ENCODE measurements at regions not wholly inside any gene's neighbourhood (a gene's known extent, or its start where the extent isn't known, plus 50 kb on each side); places are given as distances from the start of the nearest gene placed in this dataset.
"Not testable (repeated sequence)": the region's sequence is repeated elsewhere in the genome, so short reads cannot be mapped to it uniquely, and the experiment has no call there.

GRCh38 chr22:11578551-11578950 is 3949.4 kb upstream of the OR11H1 start:
- H3K27me3 ChIP-seq (ENCODE audit: insufficient read depth, low read length); DNase-seq; intact Hi-C loops (cut with micrococcal nuclease); POLR2A ChIA-PET (ENCODE audit: partially characterized antibody); H3K4me3 Mint-ChIP-seq; H3K27ac Mint-ChIP-seq; CTCF ChIA-PET (ENCODE audit: partially characterized antibody); H3K27ac ChIP-seq (ENCODE audit: low read depth, low read length); H3K27me3 Mint-ChIP-seq; H3K36me3 Mint-ChIP-seq; H3K4me3 ChIP-seq (ENCODE audit: low read length in 2 of 2); H3K4me1 Mint-ChIP-seq; H3K36me3 ChIP-seq (ENCODE audit: insufficient read depth, low read length); H3K4me1 ChIP-seq (ENCODE audit: insufficient read depth, low read length): not testable (repeated sequence)
- peaks cover 12 to 85% (median 65%) of the 10 kb centered on the region in 8 donors for H3K9me3 Mint-ChIP-seq
- H3K9me3 ChIP-seq (ENCODE audit: control insufficient read depth in 1 of 2, low read length in 2 of 2), result peaks cover 0 to 12% of the 10 kb centered on the region in 2 donors

GRCh38 chr22:11582048-11582447 is 3945.9 kb upstream of the OR11H1 start:
- H3K9me3 Mint-ChIP-seq, result peaks cover 8 to 80% (median 56%) of the 10 kb centered on the region in 8 donors
- POLR2A ChIA-PET (ENCODE audit: partially characterized antibody); H3K4me1 Mint-ChIP-seq; H3K27ac Mint-ChIP-seq; H3K27ac ChIP-seq (ENCODE audit: low read depth, low read length); H3K4me3 Mint-ChIP-seq; intact Hi-C loops (cut with micrococcal nuclease); H3K27me3 ChIP-seq (ENCODE audit: insufficient read depth, low read length); H3K36me3 ChIP-seq (ENCODE audit: insufficient read depth, low read length); CTCF ChIA-PET (ENCODE audit: partially characterized antibody); DNase-seq; H3K36me3 Mint-ChIP-seq; H3K27me3 Mint-ChIP-seq; H3K4me3 ChIP-seq (ENCODE audit: low read length in 2 of 2); H3K4me1 ChIP-seq (ENCODE audit: insufficient read depth, low read length); H3K9me3 ChIP-seq (ENCODE audit: control insufficient read depth in 1 of 2, low read length in 2 of 2): not testable (repeated sequence)

DNA sequence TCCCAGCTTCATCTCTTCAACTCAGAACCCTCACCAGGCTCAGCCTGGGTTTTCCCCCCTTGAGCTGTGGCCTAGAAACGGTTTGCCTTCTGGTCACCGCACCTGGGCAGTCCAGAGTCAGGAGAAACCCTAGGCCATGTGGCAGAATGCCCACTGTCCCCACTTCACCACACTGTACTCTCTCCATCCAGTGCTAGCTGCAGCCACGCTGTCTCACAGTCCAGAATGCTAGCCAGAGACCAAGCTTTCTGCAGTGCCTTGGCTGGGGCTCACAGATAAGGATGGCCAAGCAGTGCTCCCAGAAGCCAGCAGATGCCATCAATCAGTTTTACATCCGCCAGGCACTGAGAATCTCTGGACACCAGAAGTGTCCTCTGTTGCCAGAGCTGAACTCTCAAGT is 3943.8 kb upstream of the OR11H1 start:
- CTCF ChIA-PET (ENCODE audit: partially characterized antibody); H3K27ac ChIP-seq (ENCODE audit: low read depth, low read length); H3K27ac Mint-ChIP-seq; H3K27me3 Mint-ChIP-seq; H3K4me3 Mint-ChIP-seq; H3K4me1 Mint-ChIP-seq; DNase-seq; H3K4me3 ChIP-seq (ENCODE audit: low read length in 2 of 2); H3K36me3 Mint-ChIP-seq; H3K36me3 ChIP-seq (ENCODE audit: insufficient read depth, low read length); POLR2A ChIA-PET (ENCODE audit: partially characterized antibody); H3K9me3 ChIP-seq (ENCODE audit: control insufficient read depth in 1 of 2, low read length in 2 of 2); H3K4me1 ChIP-seq (ENCODE audit: insufficient read depth, low read length); intact Hi-C loops (cut with micrococcal nuclease); H3K27me3 ChIP-seq (ENCODE audit: insufficient read depth, low read length): not testable (repeated sequence)
- peaks cover 8 to 71% (median 46%) of the 10 kb centered on the region in 8 donors for H3K9me3 Mint-ChIP-seq

GRCh38 chr22:11594552-11594951 is 3933.4 kb upstream of the OR11H1 start:
- H3K27me3 ChIP-seq (ENCODE audit: insufficient read depth, low read length); H3K27ac ChIP-seq (ENCODE audit: low read depth, low read length); H3K27ac Mint-ChIP-seq; intact Hi-C loops (cut with micrococcal nuclease); H3K4me1 ChIP-seq (ENCODE audit: insufficient read depth, low read length); CTCF ChIA-PET (ENCODE audit: partially characterized antibody); H3K9me3 ChIP-seq (ENCODE audit: control insufficient read depth in 1 of 2, low read length in 2 of 2); POLR2A ChIA-PET (ENCODE audit: partially characterized antibody); H3K36me3 ChIP-seq (ENCODE audit: insufficient read depth, low read length); H3K27me3 Mint-ChIP-seq; H3K4me1 Mint-ChIP-seq; H3K4me3 ChIP-seq (ENCODE audit: low read length in 2 of 2); DNase-seq; H3K4me3 Mint-ChIP-seq; H3K36me3 Mint-ChIP-seq: not testable (repeated sequence)
- peaks cover 12 to 83% (median 55%) of the 10 kb centered on the region in 8 donors for H3K9me3 Mint-ChIP-seq

GRCh38 chr22:11597666-11598358 is 3930.2 kb upstream of the OR11H1 start:
- H3K4me3 Mint-ChIP-seq; H3K27me3 Mint-ChIP-seq; intact Hi-C loops (cut with micrococcal nuclease); DNase-seq; H3K4me1 Mint-ChIP-seq; CTCF ChIA-PET (ENCODE audit: partially characterized antibody); H3K27me3 ChIP-seq (ENCODE audit: insufficient read depth, low read length); H3K4me3 ChIP-seq (ENCODE audit: low read length in 2 of 2); H3K36me3 ChIP-seq (ENCODE audit: insufficient read depth, low read length); POLR2A ChIA-PET (ENCODE audit: partially characterized antibody); H3K4me1 ChIP-seq (ENCODE audit: insufficient read depth, low read length); H3K9me3 ChIP-seq (ENCODE audit: control insufficient read depth in 1 of 2, low read length in 2 of 2); H3K27ac Mint-ChIP-seq; H3K36me3 Mint-ChIP-seq; H3K27ac ChIP-seq (ENCODE audit: low read depth, low read length): not testable (repeated sequence)
- H3K9me3 Mint-ChIP-seq, result peaks cover 7 to 74% (median 49%) of the 10 kb centered on the region in 8 donors

DNA sequence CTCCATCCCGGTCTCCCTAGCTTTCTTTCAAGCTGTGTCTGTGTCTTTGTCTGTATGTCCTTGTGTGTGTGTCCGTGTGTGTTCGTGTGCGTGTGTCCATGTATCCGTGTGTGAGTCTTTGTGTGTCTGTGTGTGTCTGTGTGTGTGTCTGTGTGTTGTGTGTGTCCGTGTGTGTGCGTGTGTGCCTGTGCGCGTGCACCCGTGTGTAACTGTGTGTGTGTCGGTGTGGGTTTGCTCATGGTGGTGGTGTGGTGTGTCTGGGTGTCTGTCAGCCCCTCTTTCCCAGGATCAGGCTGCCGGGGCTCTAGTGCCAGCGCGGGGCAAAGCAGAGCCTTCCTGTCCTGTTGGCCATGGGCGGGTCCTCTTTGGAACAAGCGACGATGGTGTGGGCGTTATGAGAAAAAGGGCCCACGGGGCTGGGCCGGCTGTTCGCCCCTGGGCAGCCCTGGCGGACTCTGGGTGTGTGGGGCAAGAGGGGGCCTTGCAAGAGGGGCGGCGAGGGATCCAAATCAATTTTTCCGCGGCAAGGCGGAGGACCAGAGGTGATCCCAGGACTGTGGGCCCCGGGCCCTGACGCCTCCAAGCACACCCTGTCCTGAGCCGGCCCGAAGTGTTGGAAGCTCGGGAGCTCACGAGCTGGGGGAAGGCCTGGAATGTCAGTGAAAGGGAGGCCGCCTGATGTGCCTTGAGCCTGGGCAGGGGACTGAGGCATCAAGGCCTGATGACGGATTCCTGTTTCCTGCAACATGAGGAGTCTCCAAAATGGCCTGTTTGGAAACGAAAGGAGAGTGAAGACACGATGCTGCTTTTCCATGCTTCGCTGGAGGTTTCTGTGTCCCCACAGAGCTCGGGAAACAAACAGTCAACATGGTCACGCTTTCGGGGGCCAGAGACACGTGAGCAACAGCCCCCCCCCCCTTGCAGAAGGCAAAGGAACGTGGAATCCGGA is 3929.2 kb upstream of the OR11H1 start:
- H3K9me3 Mint-ChIP-seq, result peaks cover 3 to 72% (median 45%) of the 10 kb centered on the region in 8 donors
- POLR2A ChIA-PET (ENCODE audit: partially characterized antibody), result no interaction called here

GRCh38 chr22:11599456-11599855 is 3928.5 kb upstream of the OR11H1 start:
- not testable (repeated sequence) for H3K9me3 ChIP-seq (ENCODE audit: control insufficient read depth in 1 of 2, low read length in 2 of 2)
- peaks cover 2 to 71% (median 45%) of the 10 kb centered on the region in 8 donors for H3K9me3 Mint-ChIP-seq

More for the DNA sequence above, 3929.2 kb upstream of the OR11H1 start:
- Histone ChIP-seq H3K27ac (ENCODE audit: low read depth, low read length) (no peak overlapping the region), H3K4me1 (ENCODE audit: insufficient read depth, low read length) (no peaks in the 10 kb centered on the region), H3K27me3 (ENCODE audit: insufficient read depth, low read length) (no peaks in the 10 kb centered on the region), H3K9me3 (ENCODE audit: control insufficient read depth in 1 of 2, low read length in 2 of 2) (peaks cover 0 to 6% of the 10 kb centered on the region in 2 donors), H3K4me3 (ENCODE audit: low read length in 2 of 2) (no peak overlapping the region), H3K36me3 (ENCODE audit: insufficient read depth, low read length) (no peaks in the 10 kb centered on the region)
- Mint-ChIP-seq H3K36me3 (peaks cover 3 to 4% of the 10 kb centered on the region in 2 donors), H3K27ac (no peak overlapping the region), H3K4me1 (peaks cover 0 to 4% (median under 1%) of the 10 kb centered on the region in 4 donors), H3K27me3 (no peaks in the 10 kb centered on the region), H3K4me3 (no peak overlapping the region)
- no peak for DNase-seq
- intact Hi-C loops (cut with micrococcal nuclease), result no loop called here
- CTCF ChIA-PET (ENCODE audit: partially characterized antibody), result no interaction called here

More at GRCh38 chr22:11599456-11599855, 3928.5 kb upstream of the OR11H1 start:
- H3K4me1 Mint-ChIP-seq; H3K27me3 Mint-ChIP-seq; H3K4me1 ChIP-seq (ENCODE audit: insufficient read depth, low read length); DNase-seq; H3K36me3 ChIP-seq (ENCODE audit: insufficient read depth, low read length); H3K27ac Mint-ChIP-seq; H3K36me3 Mint-ChIP-seq; intact Hi-C loops (cut with micrococcal nuclease); POLR2A ChIA-PET (ENCODE audit: partially characterized antibody); CTCF ChIA-PET (ENCODE audit: partially characterized antibody); H3K4me3 Mint-ChIP-seq; H3K27me3 ChIP-seq (ENCODE audit: insufficient read depth, low read length); H3K27ac ChIP-seq (ENCODE audit: low read depth, low read length); H3K4me3 ChIP-seq (ENCODE audit: low read length in 2 of 2): not testable (repeated sequence)
